Adrenal gland (tissue), 9 donors: ENCODE measurements at regions not wholly inside any gene's neighbourhood (a gene's known extent, or its start where the extent isn't known, plus 50 kb on each side); places are given as distances from the start of the nearest gene placed in this dataset.

ENCODE experiments used
- DNase-seq, 7 donors: peaks; one replicate each; pipeline ENCODE4 v3.0.0-alpha.2; 2019 to 2020
- H3K27ac ChIP-seq, 5 donors: fragments of 200-600 bp; sonication (generic) in 4 of 5; 1 replicate in 3 of 5; 2 replicates in 2 of 5; pipeline versions ENCODE4 v1.5.1 to v1.8.0; 2016 to 2020; ENCODE audit warnings: mild to moderate bottlenecking in 1 of 5
- H3K27me3 ChIP-seq: fragments of 200-600 bp; 2 replicates; pipeline ENCODE4 v1.8.0; 2021
- H3K36me3 ChIP-seq, 2 donors: fragments of 200-600 bp; replicated peaks in 1 of 2; 1 replicate in 1 of 2; 2 replicates in 1 of 2; pipeline versions ENCODE4 v1.5.1 to v1.8.0; 2018 to 2022
- H3K4me1 ChIP-seq, 2 donors: fragments of 200-600 bp; replicated peaks in 1 of 2; 1 replicate in 1 of 2; 2 replicates in 1 of 2; pipeline versions ENCODE4 v1.5.1 to v1.8.0; 2018 to 2021
- H3K4me3 ChIP-seq, 4 donors: fragments of 200-600 bp; sonication (generic) in 3 of 4; one replicate each; pipeline ENCODE4 v1.5.1; 2016 to 2018
- H3K9me3 ChIP-seq, 3 donors: fragments of 200-600 bp; sonication (generic) in 1 of 3; replicated peaks in 1 of 3; 1 replicate in 2 of 3; 2 replicates in 1 of 3; pipeline versions ENCODE4 v1.5.1 to v1.8.0; 2016 to 2021
- POLR2A ChIP-seq, 2 donors: fragments of 450-650 bp; IDR thresholded peaks; one replicate each; pipeline ENCODE4 v1.6.1; 2017; ENCODE audit warnings: antibody characterized with exemption in 2 of 2, mild to moderate bottlenecking in 2 of 2, moderate library complexity in 1 of 2
- WGBS, 4 donors: extraction: QIAGEN DNeasy Blood & Tissue Kit in 2 of 4; methylation state at CpG; one replicate each; pipeline versions ENCODE4 v1.1.5 to v1.1.7; 2013 to 2017; 5-methylcytosine and 5-hydroxymethylcytosine counted together
- intact Hi-C, 2 donors: fragments of 100-400 bp; cut with DNase I; formaldehyde crosslinking; loops; one replicate each; pipeline versions ENCODE4 v1.14.1 to v1.15.0; 2022 to 2023
- TF ChIP-seq, protein P1 (sequence below), 6 experiments: fragments of 450-650 bp in 4 of 6; fragments of 200-600 bp in 2 of 6; sonication (generic) in 1 of 6; IDR thresholded peaks; 1 replicate in 5 of 6; 2 replicates in 1 of 6; pipeline versions ENCODE4 v1.5.1 to v1.8.0; 2016 to 2021; ENCODE audit warnings: antibody characterized with exemption in 6 of 6, mild to moderate bottlenecking in 2 of 6, moderate library complexity in 1 of 6
- donor health status: healthy with polysubstance abuse.
- donor health status: Bipolar disorder and iron deficiency.
- donor health status: DM: yes; HTN: yes; CAD: no.
- donor health status: DM: no; HTN: no; CAD: no.
- donor health status: DM: no; HTN: no; CAD: no.

DNA sequence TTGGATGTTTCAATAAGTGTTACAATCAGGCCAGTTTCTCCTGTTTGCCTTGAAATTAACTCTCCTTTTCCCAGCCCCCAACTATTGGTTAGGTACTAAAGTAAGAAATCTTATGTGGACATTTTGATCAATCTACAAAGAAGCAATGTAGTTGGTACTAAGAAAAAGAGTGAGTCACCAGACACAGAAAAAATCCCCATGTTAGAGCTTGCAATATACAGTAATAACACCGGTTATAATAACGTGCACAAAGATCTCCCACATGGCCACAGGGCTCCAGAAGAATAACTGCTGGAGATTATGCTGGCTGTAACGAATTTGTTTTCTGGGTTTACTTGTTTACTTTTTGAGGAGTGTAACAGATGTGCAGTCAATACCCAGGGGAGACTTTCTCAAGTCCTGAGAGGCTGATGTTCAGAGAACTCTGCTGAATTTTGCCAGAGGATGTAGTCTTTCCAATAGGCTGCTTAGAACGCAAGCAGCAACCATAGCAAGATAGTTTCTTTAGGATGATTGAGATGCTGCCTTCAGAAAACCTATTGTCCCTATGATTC is 166.2 kb upstream of the SPACA1 start:
- 67 to 76% (median 71%) methylated on average over 4 of the region's 4 CpGs for WGBS, 4 donors
- H3K4me1 ChIP-seq, result no peaks in the 10 kb centered on the region
- TF ChIP-seq, protein P1, sequence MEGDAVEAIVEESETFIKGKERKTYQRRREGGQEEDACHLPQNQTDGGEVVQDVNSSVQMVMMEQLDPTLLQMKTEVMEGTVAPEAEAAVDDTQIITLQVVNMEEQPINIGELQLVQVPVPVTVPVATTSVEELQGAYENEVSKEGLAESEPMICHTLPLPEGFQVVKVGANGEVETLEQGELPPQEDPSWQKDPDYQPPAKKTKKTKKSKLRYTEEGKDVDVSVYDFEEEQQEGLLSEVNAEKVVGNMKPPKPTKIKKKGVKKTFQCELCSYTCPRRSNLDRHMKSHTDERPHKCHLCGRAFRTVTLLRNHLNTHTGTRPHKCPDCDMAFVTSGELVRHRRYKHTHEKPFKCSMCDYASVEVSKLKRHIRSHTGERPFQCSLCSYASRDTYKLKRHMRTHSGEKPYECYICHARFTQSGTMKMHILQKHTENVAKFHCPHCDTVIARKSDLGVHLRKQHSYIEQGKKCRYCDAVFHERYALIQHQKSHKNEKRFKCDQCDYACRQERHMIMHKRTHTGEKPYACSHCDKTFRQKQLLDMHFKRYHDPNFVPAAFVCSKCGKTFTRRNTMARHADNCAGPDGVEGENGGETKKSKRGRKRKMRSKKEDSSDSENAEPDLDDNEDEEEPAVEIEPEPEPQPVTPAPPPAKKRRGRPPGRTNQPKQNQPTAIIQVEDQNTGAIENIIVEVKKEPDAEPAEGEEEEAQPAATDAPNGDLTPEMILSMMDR (IDR thresholded peaks at IDR 0.05), result no peak
- no peak for TF ChIP-seq POLR2A (IDR thresholded peaks at IDR 0.05)

GRCh38 chr6:87879132-87879861 is 168.3 kb upstream of the SPACA1 start:
- no peak for TF ChIP-seq POLR2A (IDR thresholded peaks at IDR 0.05)
- TF ChIP-seq, protein P1 (IDR thresholded peaks at IDR 0.05), result no peak
- H3K9me3 ChIP-seq, result no peaks in the 10 kb centered on the region
- WGBS, 4 donors, result 62 to 69% (median 64%) methylated on average over 7 of the region's 7 CpGs
- no peak for DNase-seq
- no peaks in the 10 kb centered on the region for H3K36me3 ChIP-seq
- H3K27me3 ChIP-seq, result peaks cover 6% of the 10 kb centered on the region
- intact Hi-C loops, result no loop called here
- H3K27ac ChIP-seq, result no peak overlapping the region
- H3K4me1 ChIP-seq, result no peaks in the 10 kb centered on the region
- H3K4me3 ChIP-seq, result no peak overlapping the region

More for the DNA sequence above, 166.2 kb upstream of the SPACA1 start:
- Histone ChIP-seq H3K27me3 (peaks cover 6% of the 10 kb centered on the region), H3K27ac (no peak overlapping the region), H3K9me3 (no peaks in the 10 kb centered on the region), H3K36me3 (no peaks in the 10 kb centered on the region), H3K4me3 (no peak overlapping the region)
- DNase-seq, result no peak
- intact Hi-C loops, result no loop called here

DNA sequence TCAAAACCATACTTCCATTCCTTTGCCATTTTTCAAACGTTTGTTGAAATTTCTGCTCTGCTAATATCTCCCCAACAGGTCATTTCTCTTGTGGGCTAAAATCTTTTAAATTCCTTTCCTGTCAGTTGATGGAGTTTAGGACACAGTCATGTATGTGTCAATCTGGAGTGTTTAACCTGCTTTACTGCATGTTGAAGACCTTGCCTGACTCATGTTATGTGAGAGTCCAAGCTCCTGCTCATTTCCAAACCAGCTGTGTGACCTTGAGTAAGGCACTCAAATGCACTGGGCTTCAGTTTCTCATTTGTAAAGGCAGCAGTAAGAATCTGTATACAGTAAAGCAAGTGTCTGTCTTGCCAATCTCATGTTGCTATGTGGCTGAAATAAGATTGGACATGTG is 171.9 kb upstream of the SPACA1 start:
- WGBS, 4 donors, result 43 to 59% (median 55%) methylated on average over 1 of the region's 1 CpG
- intact Hi-C loops, result no loop called here
- no peak overlapping the region for H3K27ac ChIP-seq

DNA sequence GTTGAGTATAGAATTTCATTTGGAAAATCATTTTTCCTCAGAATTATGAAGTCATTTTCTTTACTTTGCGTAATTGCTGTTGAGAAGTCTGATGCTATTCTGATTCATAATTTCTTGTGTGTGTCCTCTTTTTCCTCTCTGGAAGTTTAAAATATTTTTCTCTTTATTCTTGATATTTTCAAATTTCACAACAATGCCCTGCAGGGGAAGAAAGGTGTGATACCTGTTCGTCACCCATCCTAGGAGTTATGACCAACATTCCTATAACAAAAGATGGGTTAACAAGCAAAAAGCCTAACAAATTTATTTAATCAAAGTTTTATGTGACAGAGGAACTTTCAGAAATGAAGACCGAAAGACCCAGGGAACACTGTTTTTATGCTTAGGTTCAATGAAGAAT is 171.5 kb upstream of the AKIRIN2 start:
- intact Hi-C loops, result no loop called here
- H3K27me3 ChIP-seq, result peaks cover 6% of the 10 kb centered on the region
- no peak overlapping the region for H3K27ac ChIP-seq
- WGBS, 4 donors, result 85 to 93% (median 90%) methylated on average over 3 of the region's 3 CpGs
- TF ChIP-seq, protein P1 (IDR thresholded peaks at IDR 0.05), result no peak
- TF ChIP-seq POLR2A (IDR thresholded peaks at IDR 0.05), result no peak
- H3K36me3 ChIP-seq, result no peaks in the 10 kb centered on the region
- no peak for DNase-seq
- H3K4me1 ChIP-seq, result no peaks in the 10 kb centered on the region
- H3K9me3 ChIP-seq, result no peaks in the 10 kb centered on the region
- H3K4me3 ChIP-seq, result no peak overlapping the region

More for the DNA sequence above, 171.9 kb upstream of the SPACA1 start:
- Histone ChIP-seq H3K27me3 (peaks cover 6% of the 10 kb centered on the region), H3K4me3 (no peak overlapping the region), H3K36me3 (no peaks in the 10 kb centered on the region), H3K9me3 (no peaks in the 10 kb centered on the region), H3K4me1 (no peaks in the 10 kb centered on the region)
- TF ChIP-seq, protein P1 (IDR thresholded peaks at IDR 0.05), result no peak
- DNase-seq, result peak in 2 of 7 donors; percentile 13 to 22
